Endothelial cell of umbilical vein (primary cell): ENCODE measurements at regions not wholly inside any gene's neighbourhood (a gene's known extent, or its start where the extent isn't known, plus 50 kb on each side); places are given as distances from the start of the nearest gene placed in this dataset.

Source experiments
- CTCF ChIP-seq, 2 donors: IDR thresholded peaks; 1 replicate in 1 of 2; 2 replicates in 1 of 2; pipeline ENCODE4 v1.5.1; 2011; ENCODE audit warnings: low read length in 2 of 2, mild to moderate bottlenecking in 2 of 2, moderate library complexity in 2 of 2, control low read depth in 1 of 2, inconsistent platforms in 1 of 2, low read depth in 1 of 2; ENCODE audit not compliant: insufficient read depth in 1 of 2; ENCODE audit errors: extremely low read depth in 1 of 2
- FOS ChIP-seq: IDR thresholded peaks from 2 replicates; pipeline ENCODE4 v1.6.1; 2011; ENCODE audit warnings: mild to moderate bottlenecking, low read length, moderate library complexity, borderline replicate concordance; ENCODE audit not compliant: insufficient read depth
- GATA2 ChIP-seq: IDR thresholded peaks from 2 replicates; pipeline ENCODE4 v1.7.0; 2011; ENCODE audit warnings: low read depth, mild to moderate bottlenecking, moderate library complexity, mixed read lengths, low read length; ENCODE audit not compliant: insufficient read length, insufficient read depth
- MYC ChIP-seq: IDR thresholded peaks from one replicate; pipeline ENCODE4 v1.6.1; 2011; ENCODE audit warnings: mild to moderate bottlenecking, low read depth, low read length
- POLR2A ChIP-seq: IDR thresholded peaks from 2 replicates; pipeline ENCODE4 v1.6.1; 2012; ENCODE audit warnings: low read depth, mild to moderate bottlenecking, control low read depth, low read length
- POLR2AphosphoS5 ChIP-seq: IDR thresholded peaks from 2 replicates; pipeline ENCODE4 v1.6.1; 2012; ENCODE audit warnings: low read depth, mild to moderate bottlenecking, control low read depth, low read length, moderate library complexity; ENCODE audit not compliant: insufficient read depth

GRCh38 chr15:24772686-24773373 is 97.3 kb downstream of the NPAP1 start:
- TF ChIP-seq CTCF (IDR thresholded peaks at IDR 0.05; ENCODE audit: extremely low read depth in 1 of 2, insufficient read depth in 1 of 2, low read depth in 1 of 2, low read length in 2 of 2) (no peak), MYC (peak; percentile 9), POLR2AphosphoS5 (peak; percentile 27), POLR2A (peak; percentile 33), FOS (no peak), GATA2 (no peak)
